Duodenal mucosa (tissue), 2 donors: ENCODE measurements at regions not wholly inside any gene's neighbourhood (a gene's known extent, or its start where the extent isn't known, plus 50 kb on each side); places are given as distances from the start of the nearest gene placed in this dataset.

Experiments
- H3K27ac ChIP-seq: one replicate; pipeline ENCODE4 v1.7.0; 2013; ENCODE audit warnings: low read depth, low read length
- H3K27me3 ChIP-seq, 2 donors: one replicate each; pipeline ENCODE4 v1.7.0; 2013; ENCODE audit warnings: low read length in 2 of 2, control low read depth in 1 of 2; ENCODE audit not compliant: insufficient read depth in 2 of 2, control insufficient read depth in 1 of 2
- H3K36me3 ChIP-seq, 2 donors: one replicate each; pipeline ENCODE4 v1.7.0; 2013; ENCODE audit warnings: low read length in 2 of 2, control low read depth in 1 of 2; ENCODE audit not compliant: insufficient read depth in 2 of 2, control insufficient read depth in 1 of 2
- H3K4me1 ChIP-seq, 2 donors: one replicate each; pipeline ENCODE4 v1.7.0; 2013; ENCODE audit warnings: low read length in 2 of 2, control low read depth in 1 of 2; ENCODE audit not compliant: insufficient read depth in 2 of 2, control insufficient read depth in 1 of 2
- H3K4me3 ChIP-seq, 2 donors: one replicate each; pipeline ENCODE4 v1.7.0; 2013; ENCODE audit warnings: low read length in 2 of 2, low read depth in 1 of 2
- H3K9ac ChIP-seq, 2 donors: one replicate each; pipeline ENCODE4 v1.7.0; 2013; ENCODE audit warnings: low read length in 2 of 2, low read depth in 1 of 2
- H3K9me3 ChIP-seq, 2 donors: one replicate each; pipeline ENCODE4 v1.7.0; 2013; ENCODE audit warnings: low read length in 2 of 2, control low read depth in 1 of 2; ENCODE audit not compliant: control insufficient read depth in 1 of 2

GRCh38 chr12:4857472-4858291 lies 52.0 kb upstream of the KCNA1 start:
- Histone ChIP-seq H3K27ac (no peak overlapping the region), H3K4me3 (peak overlapping the region; percentile 33 to 58), H3K27me3 (peaks cover 16 to 30% of the 10 kb centered on the region in 2 donors), H3K36me3 (no peaks in the 10 kb centered on the region), H3K4me1 (peaks cover 0 to 10% of the 10 kb centered on the region in 2 donors), H3K9me3 (no peaks in the 10 kb centered on the region), H3K9ac (peak overlapping the region in 1 of 2 donors; percentile 43)

- Histone ChIP-seq H3K9me3 (no peaks in the 10 kb centered on the region), H3K27me3 (peaks cover 16 to 35% of the 10 kb centered on the region in 2 donors), H3K4me3 (peak overlapping the region in 1 of 2 donors; percentile 58), H3K27ac (no peak overlapping the region), H3K36me3 (no peaks in the 10 kb centered on the region), H3K9ac (no peak overlapping the region), H3K4me1 (peaks cover 0 to 10% of the 10 kb centered on the region in 2 donors)
Measured at GRCh38 chr12:4858386-4858785, 51.3 kb upstream of the KCNA1 start.

- H3K27me3 ChIP-seq, result peaks cover 16 to 38% of the 10 kb centered on the region in 2 donors
- no peak overlapping the region for H3K4me3 ChIP-seq
- H3K9ac ChIP-seq, result no peak overlapping the region
- H3K4me1 ChIP-seq, result peaks cover 0 to 10% of the 10 kb centered on the region in 2 donors
- no peaks in the 10 kb centered on the region for H3K9me3 ChIP-seq
- no peaks in the 10 kb centered on the region for H3K36me3 ChIP-seq
- H3K27ac ChIP-seq, result no peak overlapping the region
Measured at GRCh38 chr12:4859478-4860210, 50.1 kb upstream of the KCNA1 start.
